ENCODE measurements at regions not wholly inside any gene's neighbourhood (a gene's known extent, or its start where the extent isn't known, plus 50 kb on each side); places are given as distances from the start of the nearest gene placed in this dataset.

- Histone ChIP-seq H3K27ac (no peak overlapping the region), H2AFZ (ENCODE audit: low read depth) (no peak overlapping the region), H3K4me3 (IDR thresholded peaks at IDR 0.05; ENCODE audit: insufficient read depth, low read depth, low read length) (no peak overlapping the region), H4K20me1 (ENCODE audit: insufficient read depth) (no peaks in the 10 kb centered on the region), H3K79me2 (ENCODE audit: insufficient read depth, low read depth) (no peaks in the 10 kb centered on the region), H3K9ac (no peak overlapping the region), H3K36me3 (ENCODE audit: insufficient read depth) (no peaks in the 10 kb centered on the region), H3K4me1 (ENCODE audit: low read depth, poor library complexity, severe bottlenecking) (no peaks in the 10 kb centered on the region), H3K4me2 (no peak overlapping the region), H3K27me3 (ENCODE audit: insufficient read depth, low read depth) (no peaks in the 10 kb centered on the region)
- no peak for TF ChIP-seq CTCF (conservative IDR thresholded peaks at IDR 0.05; ENCODE audit: low read depth, low read length)
Observed at GRCh38 chr11:112454841-112455240, 194.2 kb upstream of the PLET1 start.

- Histone ChIP-seq H3K36me3 (ENCODE audit: insufficient read depth) (no peaks in the 10 kb centered on the region), H3K4me3 (IDR thresholded peaks at IDR 0.05; ENCODE audit: insufficient read depth, low read depth, low read length) (no peak overlapping the region), H3K27me3 (ENCODE audit: insufficient read depth, low read depth) (no peaks in the 10 kb centered on the region), H3K27ac (no peak overlapping the region), H3K79me2 (ENCODE audit: insufficient read depth, low read depth) (no peaks in the 10 kb centered on the region), H3K4me1 (ENCODE audit: low read depth, poor library complexity, severe bottlenecking) (no peaks in the 10 kb centered on the region), H3K4me2 (no peak overlapping the region), H3K9ac (no peak overlapping the region), H4K20me1 (ENCODE audit: insufficient read depth) (no peaks in the 10 kb centered on the region), H2AFZ (ENCODE audit: low read depth) (no peak overlapping the region)
- no peak for TF ChIP-seq CTCF (conservative IDR thresholded peaks at IDR 0.05; ENCODE audit: low read depth, low read length)
Observed at GRCh38 chr11:112455791-112456190, 195.1 kb upstream of the PLET1 start.

- TF ChIP-seq CTCF (conservative IDR thresholded peaks at IDR 0.05; ENCODE audit: low read depth, low read length): no peak
- no peaks in the 10 kb centered on the region for H3K36me3 ChIP-seq (ENCODE audit: insufficient read depth)
- H2AFZ ChIP-seq (ENCODE audit: low read depth): no peak overlapping the region
- no peaks in the 10 kb centered on the region for H3K27me3 ChIP-seq (ENCODE audit: insufficient read depth, low read depth)
- H3K4me3 ChIP-seq (IDR thresholded peaks at IDR 0.05; ENCODE audit: insufficient read depth, low read depth, low read length): no peak overlapping the region
- no peak overlapping the region for H3K9ac ChIP-seq
- no peaks in the 10 kb centered on the region for H4K20me1 ChIP-seq (ENCODE audit: insufficient read depth)
- H3K27ac ChIP-seq: no peak overlapping the region
- H3K4me1 ChIP-seq (ENCODE audit: low read depth, poor library complexity, severe bottlenecking): no peaks in the 10 kb centered on the region
- H3K4me2 ChIP-seq: no peak overlapping the region
- H3K79me2 ChIP-seq (ENCODE audit: insufficient read depth, low read depth): no peaks in the 10 kb centered on the region
Observed at GRCh38 chr11:112457532-112457931, 196.9 kb upstream of the PLET1 start.

- no peak overlapping the region for H3K27ac ChIP-seq
- no peaks in the 10 kb centered on the region for H3K27me3 ChIP-seq (ENCODE audit: insufficient read depth, low read depth)
- TF ChIP-seq CTCF (conservative IDR thresholded peaks at IDR 0.05; ENCODE audit: low read depth, low read length): no peak
- no peak overlapping the region for H3K9ac ChIP-seq
- no peaks in the 10 kb centered on the region for H3K36me3 ChIP-seq (ENCODE audit: insufficient read depth)
- H2AFZ ChIP-seq (ENCODE audit: low read depth): no peak overlapping the region
- no peaks in the 10 kb centered on the region for H3K4me1 ChIP-seq (ENCODE audit: low read depth, poor library complexity, severe bottlenecking)
- H3K4me2 ChIP-seq: no peak overlapping the region
- no peak overlapping the region for H3K4me3 ChIP-seq (IDR thresholded peaks at IDR 0.05; ENCODE audit: insufficient read depth, low read depth, low read length)
- H4K20me1 ChIP-seq (ENCODE audit: insufficient read depth): no peaks in the 10 kb centered on the region
- no peaks in the 10 kb centered on the region for H3K79me2 ChIP-seq (ENCODE audit: insufficient read depth, low read depth)
Observed at GRCh38 chr11:112459001-112459400, 198.3 kb upstream of the PLET1 start.

GRCh38 chr11:112460141-112460540, 199.5 kb upstream of the PLET1 start:
- Histone ChIP-seq H3K9ac (no peak overlapping the region), H3K27me3 (ENCODE audit: insufficient read depth, low read depth) (no peaks in the 10 kb centered on the region), H2AFZ (ENCODE audit: low read depth) (no peak overlapping the region), H3K4me2 (no peak overlapping the region), H3K4me1 (ENCODE audit: low read depth, poor library complexity, severe bottlenecking) (no peaks in the 10 kb centered on the region), H3K4me3 (IDR thresholded peaks at IDR 0.05; ENCODE audit: insufficient read depth, low read depth, low read length) (no peak overlapping the region), H4K20me1 (ENCODE audit: insufficient read depth) (no peaks in the 10 kb centered on the region), H3K27ac (no peak overlapping the region), H3K79me2 (ENCODE audit: insufficient read depth, low read depth) (no peaks in the 10 kb centered on the region), H3K36me3 (ENCODE audit: insufficient read depth) (no peaks in the 10 kb centered on the region)
- TF ChIP-seq CTCF (conservative IDR thresholded peaks at IDR 0.05; ENCODE audit: low read depth, low read length): no peak
